Parathyroid adenoma (tissue), 2 donors: ENCODE measurements at regions not wholly inside any gene's neighbourhood (a gene's known extent, or its start where the extent isn't known, plus 50 kb on each side); places are given as distances from the start of the nearest gene placed in this dataset.
"Not testable (repeated sequence)": the region's sequence is repeated elsewhere in the genome, so short reads cannot be mapped to it uniquely, and the experiment has no call there.

Experiments
- H2AFZ ChIP-seq: fragments of 300-600 bp; sonication (generic); one replicate; pipeline ENCODE4 v1.7.0; 2017; ENCODE audit warnings: antibody characterized with exemption, mild to moderate bottlenecking
- H3K27ac ChIP-seq: fragments of 300-600 bp; sonication (generic); one replicate; pipeline ENCODE4 v1.7.0; 2017
- H3K27me3 ChIP-seq: fragments of 300-600 bp; sonication (generic); one replicate; pipeline ENCODE4 v1.7.0; 2017; ENCODE audit warnings: low read length; ENCODE audit not compliant: control insufficient read depth, insufficient read depth
- H3K36me3 ChIP-seq: fragments of 300-600 bp; sonication (generic); one replicate; pipeline ENCODE4 v1.7.0; 2017; ENCODE audit warnings: low read length; ENCODE audit not compliant: control insufficient read depth, insufficient read depth
- H3K4me1 ChIP-seq: fragments of 300-600 bp; sonication (generic); one replicate; pipeline ENCODE4 v1.7.0; 2017; ENCODE audit warnings: control low read depth
- H3K4me2 ChIP-seq: fragments of 300-600 bp; sonication (generic); one replicate; pipeline ENCODE4 v1.7.0; 2017; ENCODE audit warnings: low read length
- H3K4me3 ChIP-seq: fragments of 300-600 bp; sonication (generic); one replicate; pipeline ENCODE4 v1.7.0; 2017; ENCODE audit warnings: low read depth, low read length
- H3K79me2 ChIP-seq: fragments of 300-600 bp; sonication (generic); one replicate; pipeline ENCODE4 v1.7.0; 2017; ENCODE audit warnings: control low read depth
- H3K9ac ChIP-seq: fragments of 300-600 bp; sonication (generic); one replicate; pipeline ENCODE4 v1.7.0; 2017; ENCODE audit warnings: mild to moderate bottlenecking
- H3K9me3 ChIP-seq: fragments of 300-600 bp; sonication (generic); one replicate; pipeline ENCODE4 v1.7.0; 2017; ENCODE audit warnings: low read length; ENCODE audit not compliant: control insufficient read depth
- CTCF ChIP-seq: fragments of 300-600 bp; sonication (generic); IDR thresholded peaks from one replicate; pipeline ENCODE4 v1.7.0; 2017; ENCODE audit warnings: antibody characterized with exemption, mild to moderate bottlenecking
- donor health status: primary hyperparathyroidism.

- no peak for TF ChIP-seq CTCF
- H3K9ac ChIP-seq, result no peak overlapping the region
Measured at GRCh38 chr7:136116186-136116585, 139.0 kb upstream of the MTPN start.

GRCh38 chr7:136114966-136115762 lies 138.0 kb upstream of the MTPN start:
- Histone ChIP-seq H3K4me3 (no peak overlapping the region), H3K27me3 (no peaks in the 10 kb centered on the region), H3K27ac (no peak overlapping the region), H3K4me1 (no peaks in the 10 kb centered on the region), H3K9ac (no peak overlapping the region), H3K36me3 (no peaks in the 10 kb centered on the region), H3K79me2 (no peaks in the 10 kb centered on the region), H3K9me3 (no peaks in the 10 kb centered on the region), H3K4me2 (no peak overlapping the region), H2AFZ (no peak overlapping the region)
- no peak for TF ChIP-seq CTCF

More at GRCh38 chr7:136116186-136116585, 139.0 kb upstream of the MTPN start:
- Histone ChIP-seq H3K27me3 (no peaks in the 10 kb centered on the region), H3K27ac (no peak overlapping the region), H3K36me3 (no peaks in the 10 kb centered on the region), H3K9me3 (no peaks in the 10 kb centered on the region), H3K4me3 (no peak overlapping the region), H3K79me2 (no peaks in the 10 kb centered on the region), H3K4me2 (no peak overlapping the region), H3K4me1 (no peaks in the 10 kb centered on the region), H2AFZ (no peak overlapping the region)

GRCh38 chr7:136114467-136114866 lies 137.3 kb upstream of the MTPN start:
- not testable (repeated sequence) for H3K4me1 ChIP-seq, H2AFZ ChIP-seq, H3K79me2 ChIP-seq, H3K9ac ChIP-seq, H3K27ac ChIP-seq, H3K36me3 ChIP-seq, H3K9me3 ChIP-seq, H3K27me3 ChIP-seq, H3K4me3 ChIP-seq, H3K4me2 ChIP-seq

GRCh38 chr7:136109037-136109436 lies 131.9 kb upstream of the MTPN start:
- not testable (repeated sequence) for H3K4me1 ChIP-seq, H3K4me3 ChIP-seq, H3K36me3 ChIP-seq, H3K79me2 ChIP-seq, H3K27me3 ChIP-seq, H2AFZ ChIP-seq, H3K4me2 ChIP-seq, H3K9ac ChIP-seq, H3K27ac ChIP-seq, H3K9me3 ChIP-seq

GRCh38 chr7:136105191-136105590 lies 128.0 kb upstream of the MTPN start:
- no peaks in the 10 kb centered on the region for H3K36me3 ChIP-seq
- no peak overlapping the region for H3K9ac ChIP-seq
- H3K27me3 ChIP-seq, result no peaks in the 10 kb centered on the region
- no peaks in the 10 kb centered on the region for H3K9me3 ChIP-seq
- H3K4me2 ChIP-seq, result no peak overlapping the region
- no peak overlapping the region for H2AFZ ChIP-seq
- no peaks in the 10 kb centered on the region for H3K79me2 ChIP-seq
- no peak overlapping the region for H3K27ac ChIP-seq
- no peaks in the 10 kb centered on the region for H3K4me1 ChIP-seq
- H3K4me3 ChIP-seq, result no peak overlapping the region
- TF ChIP-seq CTCF, result no peak

- H3K4me2 ChIP-seq, result no peak overlapping the region
- H3K27me3 ChIP-seq, result no peaks in the 10 kb centered on the region
- no peaks in the 10 kb centered on the region for H3K36me3 ChIP-seq
- no peak overlapping the region for H3K4me3 ChIP-seq
- H2AFZ ChIP-seq, result no peak overlapping the region
- no peak overlapping the region for H3K9ac ChIP-seq
- H3K79me2 ChIP-seq, result no peaks in the 10 kb centered on the region
- H3K4me1 ChIP-seq, result no peaks in the 10 kb centered on the region
- H3K9me3 ChIP-seq, result no peaks in the 10 kb centered on the region
- H3K27ac ChIP-seq, result no peak overlapping the region
- no peak for TF ChIP-seq CTCF
Measured at GRCh38 chr7:136104269-136104603, 127.1 kb upstream of the MTPN start.
